Panc1 (cell line): ENCODE measurements at regions not wholly inside any gene's neighbourhood (a gene's known extent, or its start where the extent isn't known, plus 50 kb on each side); places are given as distances from the start of the nearest gene placed in this dataset.

Source experiments
- ATAC-seq: fragments of 200-7000 bp; cut with Tn5 transposase; 2 replicates; pipeline ENCODE4 v1.9.1; 2020; ENCODE audit warnings: mild to moderate bottlenecking, moderate library complexity
- BruUV-seq: library from RNA; stranded (reverse); fragments of 400-500 nt; replicated peaks from 2 replicates; lab custom pipeline; 2021; lab: Mats Ljungman, UMichigan
- CTCF ChIA-PET: fragments of 300-600 bp; sonication (Branson Sonifier 250); formaldehyde crosslinking; loops from one replicate; lab custom pipeline; 2022; ENCODE audit warnings: antibody characterized with exemption; lab: Charles Lee
- POLR2A ChIA-PET: fragments of 300-600 bp; sonication (Branson Sonifier 250); formaldehyde crosslinking; loops from one replicate; lab custom pipeline; 2022; ENCODE audit warnings: antibody characterized with exemption; lab: Charles Lee
- DNase-seq: peaks from one replicate; pipeline ENCODE4 v3.0.0-alpha.2; 2010; ENCODE audit warnings: low read depth, low spot score
- H3K27ac ChIP-seq: 2 replicates; pipeline ENCODE4 v1.5.1; 2011; ENCODE audit warnings: mild to moderate bottlenecking, low read length, inconsistent platforms
- H3K27me3 ChIP-seq: fragments of 200-500 bp; sonication (Bioruptor generic); 2 replicates; pipeline ENCODE4 v1.6.0; 2014; ENCODE audit warnings: low read length, inconsistent platforms; ENCODE audit not compliant: control insufficient read depth, insufficient read depth
- H3K36me3 ChIP-seq: fragments of 200-500 bp; sonication (Bioruptor generic); 2 replicates; pipeline ENCODE4 v1.5.1; 2014; ENCODE audit warnings: inconsistent platforms, mild to moderate bottlenecking, low read length, moderate library complexity; ENCODE audit not compliant: control insufficient read depth, insufficient read depth
- H3K4me1 ChIP-seq: 2 replicates; pipeline ENCODE4 v1.5.1; 2011; ENCODE audit warnings: inconsistent platforms, mild to moderate bottlenecking, low read length, moderate library complexity; ENCODE audit not compliant: control insufficient read depth, insufficient read depth
- H3K4me3 ChIP-seq, 2 experiments: 2 replicates each; pipeline ENCODE4 v1.5.1; 2011 to 2012; ENCODE audit warnings: low read depth in 2 of 2, low read length in 2 of 2, mild to moderate bottlenecking in 2 of 2, inconsistent platforms in 1 of 2, moderate library complexity in 1 of 2
- H3K9me3 ChIP-seq: fragments of 200-500 bp; sonication (Bioruptor generic); 2 replicates; pipeline ENCODE4 v1.5.1; 2014; ENCODE audit warnings: low read depth, mild to moderate bottlenecking, inconsistent platforms, low read length, moderate library complexity; ENCODE audit not compliant: control insufficient read depth, insufficient read depth
- POLR2AphosphoS5 ChIP-seq: IDR thresholded peaks from 2 replicates; pipeline ENCODE4 v1.6.1; 2012; ENCODE audit warnings: mild to moderate bottlenecking, low read depth, low read length, moderate library complexity
- SIN3A ChIP-seq: IDR thresholded peaks from 2 replicates; pipeline ENCODE4 v1.6.1; 2012; ENCODE audit warnings: low read depth, mild to moderate bottlenecking, low read length, moderate library complexity, borderline replicate concordance; ENCODE audit not compliant: insufficient read depth
- TCF7L2 ChIP-seq: IDR thresholded peaks from 2 replicates; pipeline ENCODE4 v1.6.1; 2011; ENCODE audit warnings: mild to moderate bottlenecking, low read depth, low read length, inconsistent platforms
- in situ Hi-C: cut with HindIII; loops from 2 replicates; pipeline ENCODE4 v1.10.0; 2016; ENCODE audit warnings: low sequenced_read_pairs, low pct_unique_long_range_greater_than_20kb
- intact Hi-C: fragments of 100-400 bp; cut with micrococcal nuclease; formaldehyde crosslinking; loops from one replicate; pipeline ENCODE4 v1.10.0; 2022; ENCODE audit not compliant: unreplicated experiment
- TF ChIP-seq, protein P1 (sequence below): fragments of 450-650 bp; IDR thresholded peaks from 2 replicates; pipeline ENCODE4 v1.5.1; 2017; ENCODE audit warnings: mild to moderate bottlenecking
- TF ChIP-seq, protein P2 (sequence below), 2 experiments: IDR thresholded peaks; 2 replicates each; pipeline ENCODE4 v1.6.1; 2011 to 2012; ENCODE audit warnings: low read depth in 2 of 2, control low read depth in 1 of 2, low read length in 1 of 2, mild to moderate bottlenecking in 1 of 2, moderate library complexity in 1 of 2; ENCODE audit not compliant: insufficient read depth in 1 of 2

DNA sequence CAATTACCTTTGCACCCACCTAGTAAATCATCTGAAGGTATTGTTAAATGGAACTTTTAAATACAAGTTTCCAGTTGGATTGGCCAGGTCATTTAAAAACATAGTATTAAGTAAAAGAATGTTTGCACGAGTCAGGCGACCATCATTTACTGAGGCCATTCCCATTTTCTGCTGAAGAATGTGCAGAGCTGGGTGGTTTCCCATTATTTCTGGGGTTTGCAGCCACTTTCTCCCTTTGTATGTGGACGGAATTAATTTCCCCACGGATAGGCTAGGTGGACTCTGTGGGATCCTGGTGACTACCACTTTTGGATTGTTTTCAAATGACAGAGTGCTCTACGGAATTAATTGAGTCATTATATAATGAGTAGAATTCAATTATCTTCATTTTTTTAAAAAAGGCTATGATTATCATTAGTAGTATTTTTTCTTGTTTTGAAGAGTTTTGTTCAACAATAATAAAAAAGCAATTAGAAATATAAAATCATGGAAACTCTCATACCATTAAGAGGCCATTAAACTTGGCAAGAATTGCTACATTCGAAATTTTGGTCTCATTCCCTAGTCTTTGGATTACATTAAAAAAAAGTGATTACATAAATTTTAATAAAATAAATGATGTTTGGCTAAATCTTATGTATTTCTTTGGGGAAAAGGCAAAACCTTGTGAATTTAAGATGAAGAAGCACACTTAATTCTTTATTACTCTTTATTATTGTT, 120.4 kb upstream of the FZD8 start:
- ATAC-seq (no peak), DNase-seq (no peak)
- H3K27me3 ChIP-seq = no peaks in the 10 kb centered on the region
- intact Hi-C loops = no loop called here
- in situ Hi-C loops = no loop called here
- CTCF ChIA-PET = no interaction called here
- H3K9me3 ChIP-seq = no peaks in the 10 kb centered on the region
- no peak for TF ChIP-seq SIN3A
- no peaks in the 10 kb centered on the region for H3K36me3 ChIP-seq
- no TSS peak for BruUV-seq
- H3K4me3 ChIP-seq = no peak overlapping the region
- H3K4me1 ChIP-seq = no peaks in the 10 kb centered on the region
- POLR2A ChIA-PET = no interaction called here
- no peak overlapping the region for H3K27ac ChIP-seq

DNA sequence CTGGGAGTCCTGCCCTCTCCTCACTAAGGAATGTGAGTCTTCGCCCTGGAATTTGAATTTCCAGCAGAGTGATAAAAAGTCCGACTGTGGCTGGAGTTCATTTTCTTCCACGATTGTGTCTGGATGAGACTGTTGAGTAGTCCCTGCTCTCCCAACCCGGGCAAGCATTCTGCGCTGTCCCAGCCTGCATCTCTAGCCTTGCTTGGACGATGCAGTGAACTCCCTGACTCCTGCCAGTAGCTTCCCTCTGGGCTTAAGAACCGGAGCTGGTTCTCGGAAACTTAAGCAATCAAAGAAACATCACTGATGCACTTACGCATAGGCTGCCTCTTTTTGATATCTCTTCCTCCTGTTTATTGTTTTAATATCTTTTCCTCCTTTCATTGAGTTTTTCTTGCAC, 116.0 kb upstream of the FZD8 start:
- in situ Hi-C loops = no loop called here
- DNase-seq (no peak), ATAC-seq (no peak)
- ChIA-PET POLR2A (no interaction called here), CTCF (interaction anchor here (0.7 kb wide), 1 partner anchor 23 kb away, joined by 6 read pairs; no protein-coding TSS in a partner anchor)
- Histone ChIP-seq H3K27ac (no peak overlapping the region), H3K4me3 (no peak overlapping the region), H3K36me3 (no peaks in the 10 kb centered on the region), H3K9me3 (no peaks in the 10 kb centered on the region), H3K27me3 (no peaks in the 10 kb centered on the region), H3K4me1 (no peaks in the 10 kb centered on the region)
- BruUV-seq = no TSS peak
- intact Hi-C loops = no loop called here
- TF ChIP-seq, protein P1, sequence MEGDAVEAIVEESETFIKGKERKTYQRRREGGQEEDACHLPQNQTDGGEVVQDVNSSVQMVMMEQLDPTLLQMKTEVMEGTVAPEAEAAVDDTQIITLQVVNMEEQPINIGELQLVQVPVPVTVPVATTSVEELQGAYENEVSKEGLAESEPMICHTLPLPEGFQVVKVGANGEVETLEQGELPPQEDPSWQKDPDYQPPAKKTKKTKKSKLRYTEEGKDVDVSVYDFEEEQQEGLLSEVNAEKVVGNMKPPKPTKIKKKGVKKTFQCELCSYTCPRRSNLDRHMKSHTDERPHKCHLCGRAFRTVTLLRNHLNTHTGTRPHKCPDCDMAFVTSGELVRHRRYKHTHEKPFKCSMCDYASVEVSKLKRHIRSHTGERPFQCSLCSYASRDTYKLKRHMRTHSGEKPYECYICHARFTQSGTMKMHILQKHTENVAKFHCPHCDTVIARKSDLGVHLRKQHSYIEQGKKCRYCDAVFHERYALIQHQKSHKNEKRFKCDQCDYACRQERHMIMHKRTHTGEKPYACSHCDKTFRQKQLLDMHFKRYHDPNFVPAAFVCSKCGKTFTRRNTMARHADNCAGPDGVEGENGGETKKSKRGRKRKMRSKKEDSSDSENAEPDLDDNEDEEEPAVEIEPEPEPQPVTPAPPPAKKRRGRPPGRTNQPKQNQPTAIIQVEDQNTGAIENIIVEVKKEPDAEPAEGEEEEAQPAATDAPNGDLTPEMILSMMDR = no peak
- TF ChIP-seq POLR2AphosphoS5 (no peak), TCF7L2 (no peak), SIN3A (no peak)
- TF ChIP-seq, protein P2, sequence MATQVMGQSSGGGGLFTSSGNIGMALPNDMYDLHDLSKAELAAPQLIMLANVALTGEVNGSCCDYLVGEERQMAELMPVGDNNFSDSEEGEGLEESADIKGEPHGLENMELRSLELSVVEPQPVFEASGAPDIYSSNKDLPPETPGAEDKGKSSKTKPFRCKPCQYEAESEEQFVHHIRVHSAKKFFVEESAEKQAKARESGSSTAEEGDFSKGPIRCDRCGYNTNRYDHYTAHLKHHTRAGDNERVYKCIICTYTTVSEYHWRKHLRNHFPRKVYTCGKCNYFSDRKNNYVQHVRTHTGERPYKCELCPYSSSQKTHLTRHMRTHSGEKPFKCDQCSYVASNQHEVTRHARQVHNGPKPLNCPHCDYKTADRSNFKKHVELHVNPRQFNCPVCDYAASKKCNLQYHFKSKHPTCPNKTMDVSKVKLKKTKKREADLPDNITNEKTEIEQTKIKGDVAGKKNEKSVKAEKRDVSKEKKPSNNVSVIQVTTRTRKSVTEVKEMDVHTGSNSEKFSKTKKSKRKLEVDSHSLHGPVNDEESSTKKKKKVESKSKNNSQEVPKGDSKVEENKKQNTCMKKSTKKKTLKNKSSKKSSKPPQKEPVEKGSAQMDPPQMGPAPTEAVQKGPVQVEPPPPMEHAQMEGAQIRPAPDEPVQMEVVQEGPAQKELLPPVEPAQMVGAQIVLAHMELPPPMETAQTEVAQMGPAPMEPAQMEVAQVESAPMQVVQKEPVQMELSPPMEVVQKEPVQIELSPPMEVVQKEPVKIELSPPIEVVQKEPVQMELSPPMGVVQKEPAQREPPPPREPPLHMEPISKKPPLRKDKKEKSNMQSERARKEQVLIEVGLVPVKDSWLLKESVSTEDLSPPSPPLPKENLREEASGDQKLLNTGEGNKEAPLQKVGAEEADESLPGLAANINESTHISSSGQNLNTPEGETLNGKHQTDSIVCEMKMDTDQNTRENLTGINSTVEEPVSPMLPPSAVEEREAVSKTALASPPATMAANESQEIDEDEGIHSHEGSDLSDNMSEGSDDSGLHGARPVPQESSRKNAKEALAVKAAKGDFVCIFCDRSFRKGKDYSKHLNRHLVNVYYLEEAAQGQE (IDR thresholded peaks at IDR 0.05; ENCODE audit: insufficient read depth in 1 of 2, low read depth in 2 of 2, low read length in 1 of 2) = no peak

DNA sequence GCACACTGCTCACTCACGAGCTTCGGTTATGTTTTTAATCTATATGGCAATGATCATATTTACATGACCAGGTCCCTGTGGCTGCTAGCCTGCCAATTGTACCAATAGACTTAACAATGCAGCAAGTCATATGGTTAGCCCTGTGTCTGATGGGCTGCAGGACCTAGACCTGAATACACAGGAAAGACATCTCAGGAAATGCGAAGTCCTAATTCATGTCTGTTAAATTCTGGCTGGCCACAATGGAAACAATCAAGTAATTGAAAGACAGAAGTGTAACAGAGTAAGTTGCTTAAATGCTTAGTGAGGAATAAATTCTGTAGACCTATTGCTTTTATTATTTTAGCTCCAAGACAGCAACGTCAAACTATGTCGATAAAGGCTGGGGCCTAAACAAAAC, 112.4 kb upstream of the FZD8 start:
- H3K4me1 ChIP-seq = no peaks in the 10 kb centered on the region
- no peak for TF ChIP-seq SIN3A
- TF ChIP-seq, protein P1 = no peak
- TF ChIP-seq TCF7L2 = no peak
- TF ChIP-seq, protein P2 (IDR thresholded peaks at IDR 0.05; ENCODE audit: insufficient read depth in 1 of 2, low read depth in 2 of 2, low read length in 1 of 2) = no peak
- no peak for TF ChIP-seq POLR2AphosphoS5
- DNase-seq = no peak
- intact Hi-C loops (no loop called here), in situ Hi-C loops (no loop called here)
- H3K27me3 ChIP-seq = no peaks in the 10 kb centered on the region
- H3K4me3 ChIP-seq = no peak overlapping the region
- no TSS peak for BruUV-seq
- no peaks in the 10 kb centered on the region for H3K36me3 ChIP-seq
- H3K9me3 ChIP-seq = no peaks in the 10 kb centered on the region
- no peak overlapping the region for H3K27ac ChIP-seq
- CTCF ChIA-PET = no interaction called here
- ATAC-seq = no peak
- POLR2A ChIA-PET = no interaction called here
